C4-2B (cell line): ENCODE measurements at regions not wholly inside any gene's neighbourhood (a gene's known extent, or its start where the extent isn't known, plus 50 kb on each side); places are given as distances from the start of the nearest gene placed in this dataset.

Experiments used
- ZFX ChIP-seq: fragments of 450-650 bp; IDR thresholded peaks from 2 replicates; pipeline ENCODE4 v1.6.1; 2017
- TF ChIP-seq, protein P1 (sequence below): fragments of 450-650 bp; conservative IDR thresholded peaks from 2 replicates; pipeline ENCODE4 v1.5.1; 2017; ENCODE audit warnings: mild to moderate bottlenecking

DNA sequence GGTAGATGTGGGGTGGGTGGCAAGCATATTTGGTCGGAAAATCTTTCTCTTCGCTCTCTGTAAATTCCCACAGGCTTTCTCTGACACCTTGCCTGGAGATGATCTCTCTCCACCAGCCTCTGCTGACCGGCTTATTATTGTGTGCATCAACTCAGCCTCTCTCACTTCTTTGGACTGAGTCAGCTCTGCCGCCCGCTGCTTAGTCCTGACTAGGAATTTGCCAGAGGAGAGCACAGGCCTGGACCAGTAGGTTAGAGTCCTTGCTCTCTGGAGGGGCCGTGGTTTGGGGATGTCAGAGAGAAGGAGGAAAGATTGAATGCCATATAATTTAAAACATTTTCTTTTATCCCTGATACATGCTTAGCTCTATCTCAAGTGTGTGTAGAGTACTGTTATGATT lies 242.6 kb upstream of the THSD7B start:
- TF ChIP-seq, protein P1, sequence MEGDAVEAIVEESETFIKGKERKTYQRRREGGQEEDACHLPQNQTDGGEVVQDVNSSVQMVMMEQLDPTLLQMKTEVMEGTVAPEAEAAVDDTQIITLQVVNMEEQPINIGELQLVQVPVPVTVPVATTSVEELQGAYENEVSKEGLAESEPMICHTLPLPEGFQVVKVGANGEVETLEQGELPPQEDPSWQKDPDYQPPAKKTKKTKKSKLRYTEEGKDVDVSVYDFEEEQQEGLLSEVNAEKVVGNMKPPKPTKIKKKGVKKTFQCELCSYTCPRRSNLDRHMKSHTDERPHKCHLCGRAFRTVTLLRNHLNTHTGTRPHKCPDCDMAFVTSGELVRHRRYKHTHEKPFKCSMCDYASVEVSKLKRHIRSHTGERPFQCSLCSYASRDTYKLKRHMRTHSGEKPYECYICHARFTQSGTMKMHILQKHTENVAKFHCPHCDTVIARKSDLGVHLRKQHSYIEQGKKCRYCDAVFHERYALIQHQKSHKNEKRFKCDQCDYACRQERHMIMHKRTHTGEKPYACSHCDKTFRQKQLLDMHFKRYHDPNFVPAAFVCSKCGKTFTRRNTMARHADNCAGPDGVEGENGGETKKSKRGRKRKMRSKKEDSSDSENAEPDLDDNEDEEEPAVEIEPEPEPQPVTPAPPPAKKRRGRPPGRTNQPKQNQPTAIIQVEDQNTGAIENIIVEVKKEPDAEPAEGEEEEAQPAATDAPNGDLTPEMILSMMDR, result no peak
- no peak for TF ChIP-seq ZFX
